ENCODE measurements at regions not wholly inside any gene's neighbourhood (a gene's known extent, or its start where the extent isn't known, plus 50 kb on each side); places are given as distances from the start of the nearest gene placed in this dataset.

GRCh38 chr14:98904677-98905076, 367.3 kb downstream of the BCL11B start:
- Histone ChIP-seq H3K36me3 (replicated peaks in 1 of 2; ENCODE audit: control insufficient read depth in 1 of 2, insufficient read depth in 2 of 2, low read length in 1 of 2) (no peaks in the 10 kb centered on the region), H3F3A (replicated peaks; ENCODE audit: insufficient read depth) (peaks cover 4% of the 10 kb centered on the region), H4K20me1 (ENCODE audit: insufficient read depth) (0 out of 2 replicates have a peak, but pooled peaks cover 3% of the 10 kb centered on the region), H3K27ac (ENCODE audit: low read depth in 2 of 2, low read length in 1 of 2) (no peak overlapping the region), H3K4me1 (ENCODE audit: control insufficient read depth in 1 of 2, insufficient read depth in 2 of 2, low read depth in 1 of 2, low read length in 1 of 2) (no peaks in the 10 kb centered on the region; a peak in 1 of 4 replicates), H3K4me3 (ENCODE audit: low read depth in 2 of 2, low read length in 1 of 2) (no peak overlapping the region), H3K4me2 (no peak overlapping the region), H3K79me2 (ENCODE audit: insufficient read depth) (no peaks in the 10 kb centered on the region), H2AFZ (ENCODE audit: low read depth) (no peak overlapping the region), H3K27me3 (ENCODE audit: insufficient read depth) (peaks cover 68% of the 10 kb centered on the region), H3K9ac (no peak overlapping the region), H3K9me2 (no peaks in the 10 kb centered on the region), H3K9me3 (no peaks in the 10 kb centered on the region)
- CTCF ChIA-PET, result no interaction called here
- WGBS (ENCODE audit: low lambda C conversion rate), result 7% methylated on average over 3 of the region's 3 CpGs
- TF ChIP-seq NFIC (IDR thresholded peaks at IDR 0.05; ENCODE audit: borderline replicate concordance), result no peak
- TF ChIP-seq TEAD4 (IDR thresholded peaks at IDR 0.05; ENCODE audit: borderline replicate concordance, insufficient read depth), result no peak
- no peak for TF ChIP-seq SMC3 (IDR thresholded peaks at IDR 0.05; ENCODE audit: low read depth, low read length)
- TF ChIP-seq RCOR1 (IDR thresholded peaks at IDR 0.05; ENCODE audit: low read length), result no peak
- no peak for TF ChIP-seq EP300 (IDR thresholded peaks at IDR 0.05; ENCODE audit: borderline replicate concordance in 1 of 2, low read depth in 1 of 2, low read length in 1 of 2)
- TF ChIP-seq YY1 (IDR thresholded peaks at IDR 0.05; ENCODE audit: low read depth), result no peak
- TF ChIP-seq RXRA (IDR thresholded peaks at IDR 0.05; ENCODE audit: borderline replicate concordance, low read depth), result no peak
- TF ChIP-seq, protein P1, sequence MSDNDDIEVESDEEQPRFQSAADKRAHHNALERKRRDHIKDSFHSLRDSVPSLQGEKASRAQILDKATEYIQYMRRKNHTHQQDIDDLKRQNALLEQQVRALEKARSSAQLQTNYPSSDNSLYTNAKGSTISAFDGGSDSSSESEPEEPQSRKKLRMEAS (IDR thresholded peaks at IDR 0.05; ENCODE audit: low read depth), result no peak
- TF ChIP-seq FOSL2 (IDR thresholded peaks at IDR 0.05; ENCODE audit: borderline replicate concordance, low read depth), result no peak
- no peak for TF ChIP-seq POLR2AphosphoS5 (IDR thresholded peaks at IDR 0.05; ENCODE audit: low read depth, low read length)
- TF ChIP-seq GABPA (IDR thresholded peaks at IDR 0.05; ENCODE audit: low read depth), result no peak
- TF ChIP-seq, protein P2, sequence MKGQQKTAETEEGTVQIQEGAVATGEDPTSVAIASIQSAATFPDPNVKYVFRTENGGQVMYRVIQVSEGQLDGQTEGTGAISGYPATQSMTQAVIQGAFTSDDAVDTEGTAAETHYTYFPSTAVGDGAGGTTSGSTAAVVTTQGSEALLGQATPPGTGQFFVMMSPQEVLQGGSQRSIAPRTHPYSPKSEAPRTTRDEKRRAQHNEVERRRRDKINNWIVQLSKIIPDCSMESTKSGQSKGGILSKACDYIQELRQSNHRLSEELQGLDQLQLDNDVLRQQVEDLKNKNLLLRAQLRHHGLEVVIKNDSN (IDR thresholded peaks at IDR 0.05; ENCODE audit: borderline replicate concordance, low read depth), result no peak
- no peak for TF ChIP-seq FOXJ3 (CRISPR knock-in tag; IDR thresholded peaks at IDR 0.05)
- DNase-seq, result no peak
- POLR2A ChIA-PET, result no interaction called here

DNA sequence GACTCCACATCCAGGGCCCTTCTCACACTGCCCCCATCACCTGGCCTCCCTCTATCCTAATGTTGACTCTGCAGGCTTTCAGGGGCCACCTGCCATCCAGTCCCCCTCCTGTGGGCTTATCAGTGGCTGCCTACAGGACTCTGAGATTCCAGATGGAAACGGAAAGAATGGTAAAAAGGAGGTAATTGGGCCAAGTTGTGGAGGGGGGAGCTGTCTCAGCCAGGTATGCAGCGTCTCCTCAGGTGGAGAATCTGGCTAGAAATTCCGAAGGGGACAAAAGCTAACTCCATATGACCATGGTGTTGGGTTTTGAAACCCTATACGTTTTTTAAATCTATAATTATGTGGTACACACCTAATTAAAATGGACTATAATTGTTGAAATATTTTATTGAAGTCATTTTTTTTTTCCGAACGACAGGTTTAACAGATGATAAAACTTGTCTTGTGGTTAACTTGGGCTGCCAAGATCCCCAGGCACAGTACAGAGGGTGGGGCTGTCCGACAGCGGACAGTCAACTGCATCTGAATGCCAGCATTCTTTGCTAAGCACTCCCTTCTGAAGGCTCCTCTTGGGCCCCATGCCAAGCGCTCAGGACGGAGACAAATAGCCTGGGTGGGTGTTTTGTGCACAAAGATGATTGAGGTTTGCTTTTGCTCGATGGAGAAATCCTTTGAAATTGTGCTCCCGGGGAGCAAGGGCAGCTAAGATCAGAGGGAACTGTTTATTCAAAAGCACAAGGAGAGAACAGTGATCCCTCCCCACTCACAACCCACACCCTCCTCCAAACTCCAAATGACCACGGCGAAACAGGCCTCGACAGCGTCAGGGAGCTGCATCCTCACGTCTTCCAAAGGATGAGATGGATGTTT, 365.6 kb downstream of the BCL11B start:
- H3K79me2 ChIP-seq (ENCODE audit: insufficient read depth), result no peaks in the 10 kb centered on the region
- no peak overlapping the region for H3K4me3 ChIP-seq (ENCODE audit: low read depth in 2 of 2, low read length in 1 of 2)
- WGBS (ENCODE audit: low lambda C conversion rate), result 2% methylated on average over 17 of the region's 17 CpGs
- H3K4me2 ChIP-seq, result no peak overlapping the region
- no peak for DNase-seq
- no peaks in the 10 kb centered on the region for H3K9me2 ChIP-seq
- no peak overlapping the region for H3K9ac ChIP-seq
- H3F3A ChIP-seq (replicated peaks; ENCODE audit: insufficient read depth), result peaks cover 7% of the 10 kb centered on the region
- peaks cover 7% of the 10 kb centered on the region; the same call in 1 of the 2 replicates for H4K20me1 ChIP-seq (ENCODE audit: insufficient read depth)
- H3K27me3 ChIP-seq (ENCODE audit: insufficient read depth), result peaks cover 63% of the 10 kb centered on the region
- CTCF ChIA-PET, result no interaction called here
- H3K27ac ChIP-seq (ENCODE audit: low read depth in 2 of 2, low read length in 1 of 2), result no peak overlapping the region
- H2AFZ ChIP-seq (ENCODE audit: low read depth), result no peak overlapping the region
- POLR2A ChIA-PET, result no interaction called here
- H3K36me3 ChIP-seq (replicated peaks in 1 of 2; ENCODE audit: control insufficient read depth in 1 of 2, insufficient read depth in 2 of 2, low read length in 1 of 2), result no peaks in the 10 kb centered on the region
- no peaks in the 10 kb centered on the region for H3K9me3 ChIP-seq
- H3K4me1 ChIP-seq (ENCODE audit: control insufficient read depth in 1 of 2, insufficient read depth in 2 of 2, low read depth in 1 of 2, low read length in 1 of 2), result no peaks in the 10 kb centered on the region; a peak in 1 of 4 replicates
- TF ChIP-seq RAD21 (IDR thresholded peaks at IDR 0.05; ENCODE audit: low read length) (no peak), POLR2AphosphoS5 (IDR thresholded peaks at IDR 0.05; ENCODE audit: low read depth, low read length) (no peak), SMC3 (IDR thresholded peaks at IDR 0.05; ENCODE audit: low read depth, low read length) (no peak), ZBTB33 (IDR thresholded peaks at IDR 0.05; ENCODE audit: borderline replicate concordance, low read depth) (no peak), ELF1 (IDR thresholded peaks at IDR 0.05) (no peak), REST (IDR thresholded peaks at IDR 0.05; ENCODE audit: low read depth, low read length) (no peak), TEAD4 (IDR thresholded peaks at IDR 0.05; ENCODE audit: borderline replicate concordance, insufficient read depth) (no peak), FOXM1 (IDR thresholded peaks at IDR 0.05; ENCODE audit: low read depth) (no peak)
- TF ChIP-seq, protein P2 (IDR thresholded peaks at IDR 0.05; ENCODE audit: borderline replicate concordance, low read depth), result no peak
- TF ChIP-seq, protein P1 (IDR thresholded peaks at IDR 0.05; ENCODE audit: low read depth), result no peak

All from SK-N-SH (cell line).